ENCODE measurements at regions not wholly inside any gene's neighbourhood (a gene's known extent, or its start where the extent isn't known, plus 50 kb on each side); places are given as distances from the start of the nearest gene placed in this dataset.

DNA sequence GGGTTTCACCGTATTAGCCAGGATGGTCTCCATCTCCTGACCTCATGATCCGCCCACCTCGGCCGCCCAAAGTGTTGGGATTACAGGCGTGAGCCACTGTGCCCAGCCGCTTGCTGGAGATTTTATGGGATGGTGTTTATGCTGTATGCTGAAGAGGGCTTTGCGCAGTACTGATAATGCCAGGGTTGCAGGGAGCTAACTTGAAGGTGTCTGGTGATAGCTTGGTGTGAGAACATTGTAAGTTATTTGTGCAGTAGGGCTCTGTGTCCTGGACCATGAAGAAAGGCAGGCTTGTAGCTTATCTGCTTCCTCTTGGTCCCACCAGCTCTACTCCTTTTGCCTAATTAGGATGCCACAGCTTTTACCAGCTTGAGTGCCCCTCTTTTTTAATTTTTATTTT is 157.0 kb upstream of the DTNBP1 start:
- TF ChIP-seq, protein P1, sequence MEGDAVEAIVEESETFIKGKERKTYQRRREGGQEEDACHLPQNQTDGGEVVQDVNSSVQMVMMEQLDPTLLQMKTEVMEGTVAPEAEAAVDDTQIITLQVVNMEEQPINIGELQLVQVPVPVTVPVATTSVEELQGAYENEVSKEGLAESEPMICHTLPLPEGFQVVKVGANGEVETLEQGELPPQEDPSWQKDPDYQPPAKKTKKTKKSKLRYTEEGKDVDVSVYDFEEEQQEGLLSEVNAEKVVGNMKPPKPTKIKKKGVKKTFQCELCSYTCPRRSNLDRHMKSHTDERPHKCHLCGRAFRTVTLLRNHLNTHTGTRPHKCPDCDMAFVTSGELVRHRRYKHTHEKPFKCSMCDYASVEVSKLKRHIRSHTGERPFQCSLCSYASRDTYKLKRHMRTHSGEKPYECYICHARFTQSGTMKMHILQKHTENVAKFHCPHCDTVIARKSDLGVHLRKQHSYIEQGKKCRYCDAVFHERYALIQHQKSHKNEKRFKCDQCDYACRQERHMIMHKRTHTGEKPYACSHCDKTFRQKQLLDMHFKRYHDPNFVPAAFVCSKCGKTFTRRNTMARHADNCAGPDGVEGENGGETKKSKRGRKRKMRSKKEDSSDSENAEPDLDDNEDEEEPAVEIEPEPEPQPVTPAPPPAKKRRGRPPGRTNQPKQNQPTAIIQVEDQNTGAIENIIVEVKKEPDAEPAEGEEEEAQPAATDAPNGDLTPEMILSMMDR (IDR thresholded peaks at IDR 0.05; ENCODE audit: low read depth, low read length) = no peak
- TF ChIP-seq EZH2phosphoT487 (IDR thresholded peaks at IDR 0.05; ENCODE audit: low read depth) = no peak
